ENCODE measurements at regions not wholly inside any gene's neighbourhood (a gene's known extent, or its start where the extent isn't known, plus 50 kb on each side); places are given as distances from the start of the nearest gene placed in this dataset.

DNA sequence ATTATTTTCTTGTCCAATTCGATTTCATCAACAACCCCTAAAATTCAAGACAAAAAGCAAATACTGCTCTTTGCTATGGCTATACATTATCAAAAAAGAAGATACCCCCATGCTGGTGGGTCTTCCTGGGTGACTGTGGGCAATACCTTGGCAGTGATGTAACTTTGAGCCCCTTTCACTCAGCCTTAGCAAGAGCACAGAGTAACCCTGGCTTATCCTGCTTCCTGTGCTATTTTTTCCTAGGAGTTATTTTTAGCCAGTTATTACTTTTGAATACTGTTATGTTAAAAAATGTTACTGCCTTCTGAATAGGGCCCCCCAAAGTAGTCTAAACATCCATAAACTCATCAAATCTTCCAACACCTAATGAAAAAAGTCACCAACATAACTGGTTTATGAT, 145.6 kb upstream of the TSLP start:
- no peak for TF ChIP-seq ZFX (IDR thresholded peaks at IDR 0.05)
- TF ChIP-seq, protein P1, sequence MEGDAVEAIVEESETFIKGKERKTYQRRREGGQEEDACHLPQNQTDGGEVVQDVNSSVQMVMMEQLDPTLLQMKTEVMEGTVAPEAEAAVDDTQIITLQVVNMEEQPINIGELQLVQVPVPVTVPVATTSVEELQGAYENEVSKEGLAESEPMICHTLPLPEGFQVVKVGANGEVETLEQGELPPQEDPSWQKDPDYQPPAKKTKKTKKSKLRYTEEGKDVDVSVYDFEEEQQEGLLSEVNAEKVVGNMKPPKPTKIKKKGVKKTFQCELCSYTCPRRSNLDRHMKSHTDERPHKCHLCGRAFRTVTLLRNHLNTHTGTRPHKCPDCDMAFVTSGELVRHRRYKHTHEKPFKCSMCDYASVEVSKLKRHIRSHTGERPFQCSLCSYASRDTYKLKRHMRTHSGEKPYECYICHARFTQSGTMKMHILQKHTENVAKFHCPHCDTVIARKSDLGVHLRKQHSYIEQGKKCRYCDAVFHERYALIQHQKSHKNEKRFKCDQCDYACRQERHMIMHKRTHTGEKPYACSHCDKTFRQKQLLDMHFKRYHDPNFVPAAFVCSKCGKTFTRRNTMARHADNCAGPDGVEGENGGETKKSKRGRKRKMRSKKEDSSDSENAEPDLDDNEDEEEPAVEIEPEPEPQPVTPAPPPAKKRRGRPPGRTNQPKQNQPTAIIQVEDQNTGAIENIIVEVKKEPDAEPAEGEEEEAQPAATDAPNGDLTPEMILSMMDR (conservative IDR thresholded peaks at IDR 0.05), result no peak
- no peak overlapping the region for H3K27ac ChIP-seq

DNA sequence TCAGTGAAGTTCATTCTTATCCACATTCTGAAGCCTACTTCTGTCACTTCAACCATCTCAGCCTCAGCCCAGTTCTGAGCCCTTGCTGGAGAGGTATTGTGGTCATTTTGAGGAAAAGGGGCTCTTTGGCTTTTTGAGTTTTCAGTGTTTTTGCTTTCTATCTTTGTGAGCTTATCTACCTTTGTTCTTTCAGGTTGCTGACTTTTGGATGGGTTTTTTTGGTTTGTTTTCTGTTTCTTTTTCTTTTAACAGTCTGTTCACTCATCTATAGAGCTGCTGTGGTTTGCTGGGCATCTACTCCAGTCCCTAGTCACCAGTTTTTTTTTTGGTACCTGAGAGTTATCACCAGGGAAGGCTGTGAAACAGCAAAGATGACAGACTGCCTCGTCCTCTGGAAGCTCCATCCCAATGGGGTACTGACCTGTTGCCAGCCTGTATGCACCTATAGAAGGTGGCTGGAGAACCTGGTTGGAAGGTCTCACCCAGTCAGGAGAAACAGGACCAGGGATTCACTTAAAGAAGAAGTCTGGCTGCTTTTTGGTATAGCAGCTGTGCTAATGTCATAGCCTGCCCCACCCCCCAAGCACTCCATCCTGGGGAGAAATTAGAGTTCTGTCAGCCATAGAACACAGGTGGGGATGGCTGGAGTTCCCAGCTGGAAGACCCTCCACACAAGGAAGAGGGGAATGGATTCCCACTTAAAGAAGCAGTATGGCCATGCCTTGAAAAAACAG, 138.6 kb upstream of the TSLP start:
- no peak for TF ChIP-seq ZFX (IDR thresholded peaks at IDR 0.05)
- TF ChIP-seq, protein P1 (conservative IDR thresholded peaks at IDR 0.05), result no peak
- H3K27ac ChIP-seq, result no peak overlapping the region

DNA sequence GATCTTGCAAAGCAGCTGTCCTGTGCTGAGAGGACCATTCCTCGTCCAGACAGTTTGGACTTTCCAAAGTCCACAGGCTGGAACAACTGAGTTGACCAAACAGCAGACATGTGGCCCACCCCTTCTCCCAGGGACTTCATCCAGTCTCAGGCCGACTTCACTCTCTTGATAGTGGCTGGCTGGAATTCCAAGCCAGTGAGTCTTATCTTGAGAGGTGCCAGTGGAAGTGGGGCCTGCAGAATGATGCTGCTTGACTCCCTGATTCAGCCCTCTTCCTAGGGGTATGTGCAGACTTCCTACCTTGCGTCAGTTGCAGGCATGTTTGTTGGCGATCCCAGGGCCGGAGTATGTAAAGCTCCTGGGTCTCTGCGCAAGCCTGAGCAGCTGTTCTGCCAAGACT, 131.4 kb upstream of the TSLP start:
- no peak overlapping the region for H3K27ac ChIP-seq
- no peak for TF ChIP-seq ZFX (IDR thresholded peaks at IDR 0.05)
- TF ChIP-seq, protein P1 (conservative IDR thresholded peaks at IDR 0.05), result no peak

DNA sequence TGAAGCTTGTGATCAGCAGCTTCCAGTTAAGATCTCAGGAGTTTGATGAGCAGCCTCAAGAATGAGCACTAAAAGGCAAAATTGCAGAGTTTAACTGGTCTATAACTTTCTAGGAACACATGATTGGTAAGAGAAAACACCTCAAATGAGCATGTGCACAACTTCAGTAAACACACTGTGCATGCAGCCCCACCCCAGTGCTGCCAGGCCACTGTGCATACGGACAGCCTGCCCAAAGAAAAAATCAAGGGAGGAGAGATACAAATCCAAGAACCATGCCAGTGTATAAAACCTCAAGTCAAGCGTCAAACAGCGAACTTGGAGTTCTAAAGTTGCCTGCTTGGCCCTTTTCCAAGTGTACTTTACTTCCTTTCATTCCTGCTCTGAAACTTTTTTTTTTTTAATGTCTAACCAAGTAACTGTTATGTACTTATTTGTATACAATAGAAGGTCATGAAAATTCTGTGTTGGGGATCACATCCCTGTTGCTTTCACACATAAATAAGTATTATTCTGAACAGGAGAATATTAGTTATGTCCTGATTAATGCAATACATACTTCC, 125.6 kb upstream of the TSLP start:
- no peak for TF ChIP-seq ZFX (IDR thresholded peaks at IDR 0.05)
- TF ChIP-seq, protein P1 (conservative IDR thresholded peaks at IDR 0.05), result no peak
- H3K27ac ChIP-seq, result no peak overlapping the region

DNA sequence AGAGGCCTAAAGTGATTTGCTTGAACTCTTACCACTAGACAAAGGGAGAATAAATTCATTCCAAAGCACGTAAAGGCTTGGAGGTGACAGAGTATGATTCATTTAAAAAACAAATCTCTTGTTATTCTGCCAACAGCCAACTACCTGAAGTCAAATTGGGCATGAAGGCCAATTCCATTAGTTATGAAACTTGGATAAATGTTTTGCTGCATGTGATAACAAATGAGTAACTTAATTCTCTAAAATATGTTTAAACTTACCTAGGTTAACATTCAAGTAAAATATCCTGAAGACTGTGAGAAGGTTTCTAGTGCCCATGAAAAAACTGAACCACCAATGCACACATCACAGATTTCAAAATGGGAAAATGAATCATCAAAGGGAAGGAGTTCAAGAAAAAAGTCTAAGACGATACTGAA, 120.1 kb upstream of the TSLP start:
- no peak overlapping the region for H3K27ac ChIP-seq
- TF ChIP-seq, protein P1 (conservative IDR thresholded peaks at IDR 0.05), result no peak
- no peak for TF ChIP-seq ZFX (IDR thresholded peaks at IDR 0.05)

DNA sequence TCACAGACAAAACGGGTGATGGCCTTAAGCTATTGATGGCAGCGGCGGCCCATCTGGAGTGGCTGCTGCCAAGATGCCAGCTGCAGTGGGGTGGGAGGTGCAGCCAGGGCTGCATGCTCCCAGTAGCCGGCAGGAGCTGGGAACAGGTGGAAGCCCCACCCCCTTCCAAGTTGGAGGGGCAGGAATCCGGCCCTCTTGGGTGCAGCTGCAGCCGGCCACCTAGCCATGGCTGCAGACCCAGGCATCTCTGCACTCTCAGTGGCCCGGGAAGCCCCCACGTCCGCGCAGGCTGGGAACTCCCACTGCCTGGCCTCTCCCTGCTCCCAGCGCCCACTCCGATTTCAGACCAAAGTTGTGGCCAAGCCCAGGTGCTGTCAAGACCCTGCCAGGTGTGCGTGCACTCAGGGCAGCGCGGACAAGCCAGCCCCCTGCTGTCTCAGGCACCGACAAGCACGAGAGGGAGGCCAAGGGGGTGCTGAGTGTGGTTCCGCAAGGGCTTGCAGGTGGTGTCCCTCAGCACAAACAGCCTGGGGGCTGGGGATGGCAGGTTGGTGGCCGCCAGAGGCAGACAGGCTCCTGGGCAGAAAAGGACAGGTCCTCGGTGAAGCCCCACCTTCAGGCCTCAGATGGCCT, 115.1 kb upstream of the TSLP start:
- H3K27ac ChIP-seq, result no peak overlapping the region
- TF ChIP-seq ZFX (IDR thresholded peaks at IDR 0.05), result no peak
- TF ChIP-seq, protein P1 (conservative IDR thresholded peaks at IDR 0.05), result no peak

All from C4-2B (cell line).